ENCODE measurements at regions not wholly inside any gene's neighbourhood (a gene's known extent, or its start where the extent isn't known, plus 50 kb on each side); places are given as distances from the start of the nearest gene placed in this dataset.
A peak's percentile ranks its signal among the peaks of the same experiment; 100 is the strongest.

DNA sequence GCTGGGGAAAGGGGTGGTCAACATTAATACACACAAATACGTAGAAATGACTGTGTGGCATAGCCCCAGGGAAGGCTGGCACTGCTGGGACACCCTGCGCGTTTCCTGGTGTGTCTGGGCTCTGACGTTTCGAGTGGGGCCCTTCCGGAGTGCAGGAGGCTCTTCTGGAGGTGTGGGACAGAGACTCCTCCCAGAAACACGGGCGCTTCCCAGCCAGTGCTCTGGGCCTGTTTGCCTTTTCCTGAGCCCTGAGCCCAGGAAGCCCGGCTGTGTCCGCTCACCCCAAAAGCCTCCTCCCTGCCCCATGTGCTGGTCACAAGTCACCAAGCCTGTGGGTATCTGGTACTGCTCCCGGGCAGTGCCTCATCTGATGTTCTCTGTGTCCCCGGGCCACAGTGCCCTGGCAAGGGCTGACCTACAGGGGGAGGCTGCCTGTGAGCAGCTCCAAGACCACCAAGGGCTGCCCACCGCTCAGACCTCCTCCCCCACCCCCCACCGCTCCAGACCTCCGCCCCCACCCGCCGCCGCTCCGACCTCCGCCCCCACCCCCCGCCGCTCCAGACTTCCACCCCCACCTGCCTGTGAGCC lies 1133.3 kb downstream of the BRD1 start:
- Histone ChIP-seq H3F3A (replicated peaks; ENCODE audit: low read depth) (no peaks in the 10 kb centered on the region), H3K9me2 (ENCODE audit: insufficient read depth) (no peaks in the 10 kb centered on the region), H2AFZ (no peak overlapping the region), H3K4me2 (no peak overlapping the region), H4K20me1 (replicated peaks; ENCODE audit: insufficient read depth) (no peaks in the 10 kb centered on the region), H3K36me3 (ENCODE audit: insufficient read depth) (no peaks in the 10 kb centered on the region), H3K4me1 (ENCODE audit: insufficient read depth) (no peaks in the 10 kb centered on the region), H3K27me3 (ENCODE audit: insufficient read depth) (no peaks in the 10 kb centered on the region), H3K79me2 (replicated peaks; ENCODE audit: insufficient read depth) (no peaks in the 10 kb centered on the region), H3K27ac (ENCODE audit: low read depth) (no peak overlapping the region), H3K4me3 (no peak overlapping the region)
- ATAC-seq, result peak; percentile 30
- Mint-ChIP-seq H3K4me1 (peaks cover 3% of the 10 kb centered on the region; the same call in 1 of the 3 replicates), H3K4me3 (no peak overlapping the region), H3K27me3 (ENCODE audit: insufficient read depth, low read depth, poor library complexity) (peaks cover 5% of the 10 kb centered on the region), H3K27ac (no peak overlapping the region), H3K9me3 (no peaks in the 10 kb centered on the region; the same call in 1 of the 3 replicates), H3K36me3 (ENCODE audit: low read depth) (peaks cover 2% of the 10 kb centered on the region; the same call in 1 of the 3 replicates)
- no peak for DNase-seq (ENCODE audit: low spot score)
- TF ChIP-seq, protein P1, sequence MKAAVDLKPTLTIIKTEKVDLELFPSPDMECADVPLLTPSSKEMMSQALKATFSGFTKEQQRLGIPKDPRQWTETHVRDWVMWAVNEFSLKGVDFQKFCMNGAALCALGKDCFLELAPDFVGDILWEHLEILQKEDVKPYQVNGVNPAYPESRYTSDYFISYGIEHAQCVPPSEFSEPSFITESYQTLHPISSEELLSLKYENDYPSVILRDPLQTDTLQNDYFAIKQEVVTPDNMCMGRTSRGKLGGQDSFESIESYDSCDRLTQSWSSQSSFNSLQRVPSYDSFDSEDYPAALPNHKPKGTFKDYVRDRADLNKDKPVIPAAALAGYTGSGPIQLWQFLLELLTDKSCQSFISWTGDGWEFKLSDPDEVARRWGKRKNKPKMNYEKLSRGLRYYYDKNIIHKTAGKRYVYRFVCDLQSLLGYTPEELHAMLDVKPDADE (IDR thresholded peaks at IDR 0.05), result no peak
- TF ChIP-seq JUNB (IDR thresholded peaks at IDR 0.05; ENCODE audit: unreplicated experiment), result no peak
- TF ChIP-seq, protein P2, sequence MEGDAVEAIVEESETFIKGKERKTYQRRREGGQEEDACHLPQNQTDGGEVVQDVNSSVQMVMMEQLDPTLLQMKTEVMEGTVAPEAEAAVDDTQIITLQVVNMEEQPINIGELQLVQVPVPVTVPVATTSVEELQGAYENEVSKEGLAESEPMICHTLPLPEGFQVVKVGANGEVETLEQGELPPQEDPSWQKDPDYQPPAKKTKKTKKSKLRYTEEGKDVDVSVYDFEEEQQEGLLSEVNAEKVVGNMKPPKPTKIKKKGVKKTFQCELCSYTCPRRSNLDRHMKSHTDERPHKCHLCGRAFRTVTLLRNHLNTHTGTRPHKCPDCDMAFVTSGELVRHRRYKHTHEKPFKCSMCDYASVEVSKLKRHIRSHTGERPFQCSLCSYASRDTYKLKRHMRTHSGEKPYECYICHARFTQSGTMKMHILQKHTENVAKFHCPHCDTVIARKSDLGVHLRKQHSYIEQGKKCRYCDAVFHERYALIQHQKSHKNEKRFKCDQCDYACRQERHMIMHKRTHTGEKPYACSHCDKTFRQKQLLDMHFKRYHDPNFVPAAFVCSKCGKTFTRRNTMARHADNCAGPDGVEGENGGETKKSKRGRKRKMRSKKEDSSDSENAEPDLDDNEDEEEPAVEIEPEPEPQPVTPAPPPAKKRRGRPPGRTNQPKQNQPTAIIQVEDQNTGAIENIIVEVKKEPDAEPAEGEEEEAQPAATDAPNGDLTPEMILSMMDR (conservative IDR thresholded peaks at IDR 0.05; ENCODE audit: low read depth in 2 of 2), result no peak
- TF ChIP-seq, protein P3, sequence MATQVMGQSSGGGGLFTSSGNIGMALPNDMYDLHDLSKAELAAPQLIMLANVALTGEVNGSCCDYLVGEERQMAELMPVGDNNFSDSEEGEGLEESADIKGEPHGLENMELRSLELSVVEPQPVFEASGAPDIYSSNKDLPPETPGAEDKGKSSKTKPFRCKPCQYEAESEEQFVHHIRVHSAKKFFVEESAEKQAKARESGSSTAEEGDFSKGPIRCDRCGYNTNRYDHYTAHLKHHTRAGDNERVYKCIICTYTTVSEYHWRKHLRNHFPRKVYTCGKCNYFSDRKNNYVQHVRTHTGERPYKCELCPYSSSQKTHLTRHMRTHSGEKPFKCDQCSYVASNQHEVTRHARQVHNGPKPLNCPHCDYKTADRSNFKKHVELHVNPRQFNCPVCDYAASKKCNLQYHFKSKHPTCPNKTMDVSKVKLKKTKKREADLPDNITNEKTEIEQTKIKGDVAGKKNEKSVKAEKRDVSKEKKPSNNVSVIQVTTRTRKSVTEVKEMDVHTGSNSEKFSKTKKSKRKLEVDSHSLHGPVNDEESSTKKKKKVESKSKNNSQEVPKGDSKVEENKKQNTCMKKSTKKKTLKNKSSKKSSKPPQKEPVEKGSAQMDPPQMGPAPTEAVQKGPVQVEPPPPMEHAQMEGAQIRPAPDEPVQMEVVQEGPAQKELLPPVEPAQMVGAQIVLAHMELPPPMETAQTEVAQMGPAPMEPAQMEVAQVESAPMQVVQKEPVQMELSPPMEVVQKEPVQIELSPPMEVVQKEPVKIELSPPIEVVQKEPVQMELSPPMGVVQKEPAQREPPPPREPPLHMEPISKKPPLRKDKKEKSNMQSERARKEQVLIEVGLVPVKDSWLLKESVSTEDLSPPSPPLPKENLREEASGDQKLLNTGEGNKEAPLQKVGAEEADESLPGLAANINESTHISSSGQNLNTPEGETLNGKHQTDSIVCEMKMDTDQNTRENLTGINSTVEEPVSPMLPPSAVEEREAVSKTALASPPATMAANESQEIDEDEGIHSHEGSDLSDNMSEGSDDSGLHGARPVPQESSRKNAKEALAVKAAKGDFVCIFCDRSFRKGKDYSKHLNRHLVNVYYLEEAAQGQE (IDR thresholded peaks at IDR 0.05; ENCODE audit: unreplicated experiment), result no peak
- no peak for TF ChIP-seq EZH2phosphoT487 (IDR thresholded peaks at IDR 0.05; ENCODE audit: unreplicated experiment)
- TF ChIP-seq, protein P4, sequence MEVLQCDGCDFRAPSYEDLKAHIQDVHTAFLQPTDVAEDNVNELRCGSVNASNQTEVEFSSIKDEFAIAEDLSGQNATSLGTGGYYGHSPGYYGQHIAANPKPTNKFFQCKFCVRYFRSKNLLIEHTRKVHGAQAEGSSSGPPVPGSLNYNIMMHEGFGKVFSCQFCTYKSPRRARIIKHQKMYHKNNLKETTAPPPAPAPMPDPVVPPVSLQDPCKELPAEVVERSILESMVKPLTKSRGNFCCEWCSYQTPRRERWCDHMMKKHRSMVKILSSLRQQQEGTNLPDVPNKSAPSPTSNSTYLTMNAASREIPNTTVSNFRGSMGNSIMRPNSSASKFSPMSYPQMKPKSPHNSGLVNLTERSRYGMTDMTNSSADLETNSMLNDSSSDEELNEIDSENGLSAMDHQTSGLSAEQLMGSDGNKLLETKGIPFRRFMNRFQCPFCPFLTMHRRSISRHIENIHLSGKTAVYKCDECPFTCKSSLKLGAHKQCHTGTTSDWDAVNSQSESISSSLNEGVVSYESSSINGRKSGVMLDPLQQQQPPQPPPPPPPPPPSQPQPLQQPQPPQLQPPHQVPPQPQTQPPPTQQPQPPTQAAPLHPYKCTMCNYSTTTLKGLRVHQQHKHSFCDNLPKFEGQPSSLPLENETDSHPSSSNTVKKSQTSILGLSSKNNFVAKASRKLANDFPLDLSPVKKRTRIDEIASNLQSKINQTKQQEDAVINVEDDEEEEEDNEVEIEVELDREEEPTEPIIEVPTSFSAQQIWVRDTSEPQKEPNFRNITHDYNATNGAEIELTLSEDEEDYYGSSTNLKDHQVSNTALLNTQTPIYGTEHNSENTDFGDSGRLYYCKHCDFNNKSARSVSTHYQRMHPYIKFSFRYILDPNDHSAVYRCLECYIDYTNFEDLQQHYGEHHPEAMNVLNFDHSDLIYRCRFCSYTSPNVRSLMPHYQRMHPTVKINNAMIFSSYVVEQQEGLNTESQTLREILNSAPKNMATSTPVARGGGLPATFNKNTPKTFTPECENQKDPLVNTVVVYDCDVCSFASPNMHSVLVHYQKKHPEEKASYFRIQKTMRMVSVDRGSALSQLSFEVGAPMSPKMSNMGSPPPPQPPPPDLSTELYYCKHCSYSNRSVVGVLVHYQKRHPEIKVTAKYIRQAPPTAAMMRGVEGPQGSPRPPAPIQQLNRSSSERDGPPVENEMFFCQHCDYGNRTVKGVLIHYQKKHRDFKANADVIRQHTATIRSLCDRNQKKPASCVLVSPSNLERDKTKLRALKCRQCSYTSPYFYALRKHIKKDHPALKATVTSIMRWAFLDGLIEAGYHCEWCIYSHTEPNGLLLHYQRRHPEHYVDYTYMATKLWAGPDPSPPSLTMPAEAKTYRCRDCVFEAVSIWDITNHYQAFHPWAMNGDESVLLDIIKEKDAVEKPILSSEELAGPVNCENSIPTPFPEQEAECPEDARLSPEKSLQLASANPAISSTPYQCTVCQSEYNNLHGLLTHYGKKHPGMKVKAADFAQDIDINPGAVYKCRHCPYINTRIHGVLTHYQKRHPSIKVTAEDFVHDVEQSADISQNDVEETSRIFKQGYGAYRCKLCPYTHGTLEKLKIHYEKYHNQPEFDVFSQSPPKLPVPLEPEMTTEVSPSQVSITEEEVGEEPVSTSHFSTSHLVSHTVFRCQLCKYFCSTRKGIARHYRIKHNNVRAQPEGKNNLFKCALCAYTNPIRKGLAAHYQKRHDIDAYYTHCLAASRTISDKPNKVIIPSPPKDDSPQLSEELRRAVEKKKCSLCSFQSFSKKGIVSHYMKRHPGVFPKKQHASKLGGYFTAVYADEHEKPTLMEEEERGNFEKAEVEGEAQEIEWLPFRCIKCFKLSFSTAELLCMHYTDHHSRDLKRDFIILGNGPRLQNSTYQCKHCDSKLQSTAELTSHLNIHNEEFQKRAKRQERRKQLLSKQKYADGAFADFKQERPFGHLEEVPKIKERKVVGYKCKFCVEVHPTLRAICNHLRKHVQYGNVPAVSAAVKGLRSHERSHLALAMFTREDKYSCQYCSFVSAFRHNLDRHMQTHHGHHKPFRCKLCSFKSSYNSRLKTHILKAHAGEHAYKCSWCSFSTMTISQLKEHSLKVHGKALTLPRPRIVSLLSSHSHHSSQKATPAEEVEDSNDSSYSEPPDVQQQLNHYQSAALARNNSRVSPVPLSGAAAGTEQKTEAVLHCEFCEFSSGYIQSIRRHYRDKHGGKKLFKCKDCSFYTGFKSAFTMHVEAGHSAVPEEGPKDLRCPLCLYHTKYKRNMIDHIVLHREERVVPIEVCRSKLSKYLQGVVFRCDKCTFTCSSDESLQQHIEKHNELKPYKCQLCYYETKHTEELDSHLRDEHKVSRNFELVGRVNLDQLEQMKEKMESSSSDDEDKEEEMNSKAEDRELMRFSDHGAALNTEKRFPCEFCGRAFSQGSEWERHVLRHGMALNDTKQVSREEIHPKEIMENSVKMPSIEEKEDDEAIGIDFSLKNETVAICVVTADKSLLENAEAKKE (CRISPR knock-in tag; IDR thresholded peaks at IDR 0.05), result no peak
- no peak for TF ChIP-seq CREB1 (CRISPR knock-in tag; IDR thresholded peaks at IDR 0.05; ENCODE audit: low read depth)
- no peak for TF ChIP-seq ZNF114 (CRISPR knock-in tag; IDR thresholded peaks at IDR 0.05)
- no peak for TF ChIP-seq NANOG (IDR thresholded peaks at IDR 0.05; ENCODE audit: borderline replicate concordance)
- no peak for TF ChIP-seq STAT1 (IDR thresholded peaks at IDR 0.05; ENCODE audit: unreplicated experiment)
- TF ChIP-seq EZH2 (IDR thresholded peaks at IDR 0.05; ENCODE audit: low read depth, unreplicated experiment), result no peak

All from GM23338 (cell line).